ENCODE measurements at regions not wholly inside any gene's neighbourhood (a gene's known extent, or its start where the extent isn't known, plus 50 kb on each side); places are given as distances from the start of the nearest gene placed in this dataset.

DNA sequence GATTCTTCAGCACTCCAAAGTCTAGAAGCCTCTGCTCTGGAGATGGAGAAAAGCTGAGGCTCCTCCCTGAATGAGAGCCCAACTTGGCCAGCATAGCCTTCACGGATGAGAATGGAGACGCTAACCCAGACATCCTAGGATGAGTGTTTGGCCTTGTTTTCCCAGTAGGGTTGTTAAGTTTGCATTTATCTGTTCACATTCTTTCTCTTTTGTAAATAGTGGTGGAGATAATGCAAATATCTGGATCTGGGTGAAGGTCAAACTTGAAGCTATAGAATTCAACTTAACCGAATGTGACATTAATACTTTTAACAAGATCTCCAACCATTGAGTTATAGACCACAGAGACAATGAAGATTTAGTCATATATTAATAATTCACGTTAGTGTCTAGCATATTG lies 53.4 kb upstream of the BZW1 start:
- TF ChIP-seq, protein P1, sequence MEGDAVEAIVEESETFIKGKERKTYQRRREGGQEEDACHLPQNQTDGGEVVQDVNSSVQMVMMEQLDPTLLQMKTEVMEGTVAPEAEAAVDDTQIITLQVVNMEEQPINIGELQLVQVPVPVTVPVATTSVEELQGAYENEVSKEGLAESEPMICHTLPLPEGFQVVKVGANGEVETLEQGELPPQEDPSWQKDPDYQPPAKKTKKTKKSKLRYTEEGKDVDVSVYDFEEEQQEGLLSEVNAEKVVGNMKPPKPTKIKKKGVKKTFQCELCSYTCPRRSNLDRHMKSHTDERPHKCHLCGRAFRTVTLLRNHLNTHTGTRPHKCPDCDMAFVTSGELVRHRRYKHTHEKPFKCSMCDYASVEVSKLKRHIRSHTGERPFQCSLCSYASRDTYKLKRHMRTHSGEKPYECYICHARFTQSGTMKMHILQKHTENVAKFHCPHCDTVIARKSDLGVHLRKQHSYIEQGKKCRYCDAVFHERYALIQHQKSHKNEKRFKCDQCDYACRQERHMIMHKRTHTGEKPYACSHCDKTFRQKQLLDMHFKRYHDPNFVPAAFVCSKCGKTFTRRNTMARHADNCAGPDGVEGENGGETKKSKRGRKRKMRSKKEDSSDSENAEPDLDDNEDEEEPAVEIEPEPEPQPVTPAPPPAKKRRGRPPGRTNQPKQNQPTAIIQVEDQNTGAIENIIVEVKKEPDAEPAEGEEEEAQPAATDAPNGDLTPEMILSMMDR (IDR thresholded peaks at IDR 0.05; ENCODE audit: low read depth, low read length), result no peak
- DNase-seq (ENCODE audit: low read depth in 2 of 2), result no peak
- no peak overlapping the region for H3K4me3 ChIP-seq (replicated peaks in 1 of 2; ENCODE audit: low read depth in 2 of 2, low read length in 2 of 2)

DNA sequence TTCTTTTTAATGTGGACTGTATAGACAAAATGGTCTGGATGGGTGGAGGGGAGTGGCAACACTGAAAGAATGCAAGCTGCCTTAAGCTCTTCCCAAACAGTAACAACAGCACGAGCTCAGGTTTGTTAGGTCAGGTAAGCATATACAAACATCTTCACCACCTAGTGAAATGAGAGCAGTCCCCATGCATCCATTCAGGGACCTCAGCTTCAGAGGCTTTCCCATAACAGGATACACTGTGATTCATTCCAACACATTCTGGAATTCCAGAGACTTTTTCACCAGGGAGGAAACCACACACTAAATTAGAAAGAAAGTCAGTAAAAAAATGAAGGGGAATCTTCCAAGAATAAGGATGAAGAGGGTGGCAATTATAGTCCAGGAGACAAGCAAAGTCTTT lies 50.4 kb upstream of the BZW1 start:
- DNase-seq (ENCODE audit: low read depth in 2 of 2), result no peak
- TF ChIP-seq, protein P1 (IDR thresholded peaks at IDR 0.05; ENCODE audit: low read depth, low read length), result no peak
- no peak overlapping the region for H3K4me3 ChIP-seq (replicated peaks in 1 of 2; ENCODE audit: low read depth in 2 of 2, low read length in 2 of 2)
